SKM-1 treated with dmso at 0.1 percent for 144 hours (cell line): ENCODE measurements at regions not wholly inside any gene's neighbourhood (a gene's known extent, or its start where the extent isn't known, plus 50 kb on each side); places are given as distances from the start of the nearest gene placed in this dataset.

ENCODE experiments used
- DNase-seq: peaks from one replicate; lab custom pipeline; 2025; ENCODE audit not compliant: unreplicated experiment; lab: John Stamatoyannopoulos, UW

DNA sequence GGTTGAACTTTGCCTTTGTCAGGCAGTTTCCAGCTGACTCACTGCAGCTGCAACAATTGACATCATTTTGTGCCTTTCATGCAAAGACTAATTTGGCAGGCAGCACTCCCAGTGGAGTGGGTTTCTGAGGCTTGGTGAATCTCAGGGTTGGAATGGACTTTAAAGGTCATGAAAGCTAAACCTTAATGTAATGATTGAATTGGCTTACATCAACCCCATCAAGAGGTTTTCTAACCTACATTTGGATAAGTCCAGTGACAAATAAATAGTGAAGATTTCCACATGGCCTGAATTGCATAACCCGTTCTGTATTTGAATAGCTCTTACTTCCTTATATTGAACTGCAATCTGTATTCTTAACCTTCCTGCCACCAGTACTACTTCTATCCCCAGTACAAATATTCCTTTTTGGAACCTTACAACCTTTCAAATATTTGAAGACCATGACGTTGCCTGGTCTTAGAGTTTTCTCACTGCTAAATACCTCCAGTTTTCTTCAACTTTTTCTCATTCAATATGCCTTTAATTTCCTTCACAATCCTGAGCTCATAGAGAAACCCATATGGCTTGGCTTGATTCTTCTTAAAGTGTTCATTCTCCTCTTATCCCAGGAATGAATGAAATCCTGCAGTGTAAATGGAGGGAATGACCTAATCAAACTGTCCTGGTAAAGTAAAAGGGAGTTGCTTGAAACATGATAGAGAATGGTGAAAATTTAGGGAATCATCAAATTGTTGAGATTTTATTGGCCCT, 168.1 kb upstream of the NOVA1 start:
- peak; percentile 40 for DNase-seq

- no peak for DNase-seq
Measured at GRCh38 chr14:26766726-26767125, 168.9 kb upstream of the NOVA1 start.

DNA sequence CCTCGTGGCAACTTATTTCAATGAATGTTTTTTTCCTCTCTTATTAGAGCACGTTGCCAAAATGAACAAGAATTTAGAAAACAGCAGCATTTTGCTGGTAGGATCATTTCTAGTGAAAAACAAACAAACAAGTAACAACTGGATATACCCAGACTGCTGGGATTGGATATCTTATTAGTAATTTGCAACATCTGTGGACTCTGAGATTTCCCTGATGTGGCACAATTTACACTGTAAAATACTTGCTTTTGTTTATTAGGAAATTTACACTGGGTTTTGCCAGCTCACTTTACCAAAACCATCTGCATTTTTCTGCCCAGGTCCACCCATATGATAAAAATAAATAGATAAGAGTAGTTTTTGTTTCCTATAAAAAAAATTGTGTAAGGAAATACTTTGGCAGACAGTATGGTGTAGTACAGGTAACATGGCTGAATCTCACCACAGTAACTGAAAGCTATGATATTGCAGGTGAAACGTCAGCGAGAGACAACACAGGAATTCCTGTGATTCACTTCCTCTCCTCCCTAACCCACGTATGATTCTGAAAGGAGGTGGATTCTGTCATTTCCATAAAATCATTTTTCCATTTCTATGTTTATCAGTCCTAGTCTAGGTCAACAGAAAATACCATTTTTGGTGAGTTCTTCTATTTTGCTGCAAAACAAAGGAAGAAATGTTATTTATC, 176.2 kb upstream of the NOVA1 start:
- DNase-seq = no peak

DNA sequence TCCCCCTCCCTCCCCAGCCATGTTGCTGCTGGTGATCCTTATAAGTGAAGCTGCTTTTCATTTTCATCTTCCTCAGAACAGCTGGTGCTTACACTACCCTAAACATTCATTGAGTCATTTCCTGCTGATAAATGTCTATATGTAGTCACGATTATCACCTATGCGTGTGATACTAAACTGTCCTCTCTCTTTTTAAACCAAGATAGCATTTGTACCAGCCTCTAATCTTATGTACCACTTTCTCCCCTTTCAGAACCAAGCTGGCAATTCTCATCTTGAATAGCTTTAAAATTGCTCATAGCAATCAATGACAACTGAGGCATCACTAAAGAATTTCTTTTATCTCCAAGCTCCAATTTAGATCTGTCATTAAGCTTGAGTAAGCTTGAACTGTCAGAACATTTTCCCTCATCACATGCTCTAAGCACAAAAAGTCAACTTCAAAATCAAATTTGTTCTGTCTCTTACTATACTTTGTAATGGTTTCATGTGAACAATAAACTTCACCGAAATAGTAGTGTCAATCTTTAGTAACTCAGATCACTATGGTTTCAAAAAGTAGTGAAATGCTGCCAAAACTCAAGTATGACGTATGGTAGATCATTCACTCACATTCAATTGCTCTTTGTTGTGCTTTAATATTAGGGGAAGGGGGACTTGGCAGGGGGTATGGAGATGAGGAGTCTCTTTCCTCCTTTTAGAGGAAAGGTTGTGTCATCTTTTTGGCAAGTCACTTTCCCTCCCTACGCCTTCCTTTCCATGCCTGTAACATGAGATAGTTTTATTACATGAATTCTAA, 178.1 kb upstream of the NOVA1 start:
- no peak for DNase-seq

DNA sequence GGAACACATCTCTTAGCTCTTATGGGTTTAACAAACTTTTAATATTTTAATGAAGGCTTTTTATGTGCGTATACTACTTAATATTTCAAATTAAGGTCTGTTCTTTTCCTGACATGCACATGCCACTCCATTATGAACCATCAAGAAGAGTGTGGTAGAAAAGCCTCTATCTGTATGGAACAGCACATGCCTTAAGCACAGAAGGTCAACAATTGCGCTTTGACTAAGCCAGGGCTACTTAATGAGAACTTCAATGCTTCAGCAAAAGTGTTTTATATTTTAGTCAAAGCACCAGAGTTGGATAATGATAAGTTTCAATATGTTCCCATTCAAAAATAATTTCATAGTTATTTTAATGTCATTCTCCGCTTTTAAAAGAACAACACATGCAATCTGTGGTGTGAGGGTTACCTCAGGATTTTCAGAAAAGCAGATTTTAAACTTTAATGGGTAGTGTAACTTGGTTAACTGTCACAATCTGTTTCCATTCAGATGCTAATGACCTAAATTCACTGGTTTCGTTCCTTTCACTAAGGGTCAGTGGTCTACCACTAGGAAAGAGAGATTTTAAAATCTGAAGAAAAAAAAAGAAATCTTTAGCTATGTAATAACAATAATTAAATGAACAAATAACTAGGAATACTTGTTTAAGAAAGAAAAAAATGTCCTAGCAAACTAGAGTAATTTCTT, 193.4 kb upstream of the NOVA1 start:
- no peak for DNase-seq

- DNase-seq = no peak
Measured at GRCh38 chr14:26794731-26795130, 196.9 kb upstream of the NOVA1 start.

GRCh38 chr14:26808407-26808806, 210.6 kb upstream of the NOVA1 start:
- DNase-seq = no peak

GRCh38 chr14:26810631-26811030, 212.8 kb upstream of the NOVA1 start:
- DNase-seq = no peak

DNA sequence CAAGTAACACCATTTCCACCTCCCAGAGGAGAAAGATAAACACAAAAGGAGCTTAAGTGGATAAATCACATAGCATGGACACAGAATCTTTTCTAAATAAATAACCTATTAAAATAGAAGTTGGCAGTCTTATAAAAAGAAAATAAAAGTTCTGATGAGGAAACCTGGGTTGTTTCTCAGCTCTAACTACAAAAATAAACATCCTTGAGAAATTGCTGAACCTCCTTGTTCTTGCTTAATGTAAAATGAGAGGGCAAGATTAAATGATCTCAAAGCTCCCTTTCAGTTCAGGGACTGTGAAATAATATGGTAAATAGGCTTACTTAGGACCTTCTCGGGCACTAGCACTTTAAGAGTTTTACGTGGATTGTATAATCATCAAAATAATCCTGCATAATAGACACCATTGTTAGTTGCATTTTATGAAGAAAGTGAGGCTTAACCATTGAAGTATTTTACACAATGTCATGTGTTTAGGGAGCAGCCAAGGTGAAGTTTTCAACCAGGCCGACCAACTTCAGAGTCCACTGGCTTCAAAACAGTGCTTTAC, 214.0 kb upstream of the NOVA1 start:
- no peak for DNase-seq

DNA sequence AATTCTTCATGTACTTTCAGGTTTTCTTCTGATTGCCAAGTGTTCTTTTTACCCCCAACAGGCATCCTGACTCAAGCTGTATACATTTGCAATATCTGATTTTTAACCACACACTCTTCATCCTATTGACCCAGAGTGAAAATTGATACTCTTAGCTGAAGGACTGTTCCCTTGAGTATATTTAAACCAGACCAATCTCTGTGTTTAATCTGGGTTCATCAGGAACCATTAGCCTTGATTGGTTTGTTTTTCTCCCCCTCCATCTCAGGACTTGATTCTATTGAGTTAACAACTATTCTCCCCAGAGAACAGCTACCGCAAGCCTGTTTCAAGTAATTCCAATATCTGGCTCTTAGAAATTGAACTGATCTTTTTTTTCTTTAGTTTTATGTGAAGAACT, 222.3 kb upstream of the NOVA1 start:
- DNase-seq = no peak

GRCh38 chr14:26820572-26820971, 222.7 kb upstream of the NOVA1 start:
- no peak for DNase-seq

GRCh38 chr14:26828741-26829140, 230.9 kb upstream of the NOVA1 start:
- no peak for DNase-seq

- DNase-seq = no peak
Measured at GRCh38 chr14:26833621-26834176, 235.9 kb upstream of the NOVA1 start.

- no peak for DNase-seq
Measured at GRCh38 chr14:26835979-26836570, 238.2 kb upstream of the NOVA1 start.

- DNase-seq = no peak
Measured at GRCh38 chr14:26839481-26839880, 241.6 kb upstream of the NOVA1 start.

DNA sequence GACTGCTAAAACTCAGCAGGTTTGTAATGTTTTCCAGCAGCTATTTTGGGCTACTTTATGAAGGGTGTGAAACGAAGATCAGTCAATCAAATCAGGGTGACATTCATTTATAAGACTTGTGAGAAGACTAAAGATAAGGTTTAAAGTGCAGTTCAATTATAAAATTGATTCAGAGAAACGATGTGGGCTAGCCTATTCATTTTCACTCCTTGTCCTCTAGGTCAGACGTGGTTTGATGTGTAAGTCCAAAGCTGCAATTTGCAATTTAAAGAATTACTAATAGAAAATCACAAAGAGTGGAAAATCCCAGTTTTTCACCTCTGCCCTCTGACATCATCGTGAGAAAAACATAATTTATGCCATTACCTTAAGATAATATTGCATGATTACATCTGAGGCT, 243.5 kb upstream of the NOVA1 start:
- no peak for DNase-seq

GRCh38 chr14:26841920-26842741, 244.3 kb upstream of the NOVA1 start:
- DNase-seq = no peak

- no peak for DNase-seq
Measured at GRCh38 chr14:26845151-26845818, 247.5 kb upstream of the NOVA1 start.

- DNase-seq = no peak
Measured at GRCh38 chr14:26846388-26846787, 248.6 kb upstream of the NOVA1 start.
